ENCODE measurements at regions not wholly inside any gene's neighbourhood (a gene's known extent, or its start where the extent isn't known, plus 50 kb on each side); places are given as distances from the start of the nearest gene placed in this dataset.
A peak's percentile ranks its signal among the peaks of the same experiment; 100 is the strongest.

DNA sequence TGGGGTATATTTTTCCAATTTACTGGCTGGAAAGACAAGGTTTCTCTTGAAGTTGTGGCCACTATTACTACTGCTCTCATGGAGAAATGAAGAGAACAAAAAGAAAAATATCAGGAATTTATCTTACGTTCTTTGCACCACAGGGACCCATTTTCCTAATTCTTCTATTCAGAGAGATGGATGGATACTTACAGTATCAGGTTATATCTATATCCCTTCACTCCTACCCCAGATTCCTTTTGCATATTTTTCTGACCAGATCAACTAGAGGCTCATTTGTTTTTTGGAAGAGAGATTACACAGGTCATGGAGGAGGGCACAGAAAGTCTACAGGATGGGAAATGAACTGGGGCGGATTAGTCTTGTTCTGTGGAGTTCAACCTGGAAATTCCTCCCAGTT, 277.2 kb upstream of the VLDLR start:
- DNase-seq, result no peak
- Histone ChIP-seq H3K27ac (no peak overlapping the region), H3K9me3 (no peaks in the 10 kb centered on the region), H3K36me3 (ENCODE audit: insufficient read depth in 1 of 2, low read depth in 1 of 2) (no peaks in the 10 kb centered on the region), H3K27me3 (ENCODE audit: insufficient read depth in 3 of 3, low read length in 2 of 3) (no peaks in the 10 kb centered on the region), H3K4me3 (no peak overlapping the region), H3K4me1 (peaks cover 7% of the 10 kb centered on the region)
- ATAC-seq, result no peak
- intact Hi-C loops (cut with DNase I), result no loop called here
- WGBS, 3 donors, result 88 to 96% (median 95%) methylated on average over 2 of the region's 2 CpGs
- TF ChIP-seq, protein P1, sequence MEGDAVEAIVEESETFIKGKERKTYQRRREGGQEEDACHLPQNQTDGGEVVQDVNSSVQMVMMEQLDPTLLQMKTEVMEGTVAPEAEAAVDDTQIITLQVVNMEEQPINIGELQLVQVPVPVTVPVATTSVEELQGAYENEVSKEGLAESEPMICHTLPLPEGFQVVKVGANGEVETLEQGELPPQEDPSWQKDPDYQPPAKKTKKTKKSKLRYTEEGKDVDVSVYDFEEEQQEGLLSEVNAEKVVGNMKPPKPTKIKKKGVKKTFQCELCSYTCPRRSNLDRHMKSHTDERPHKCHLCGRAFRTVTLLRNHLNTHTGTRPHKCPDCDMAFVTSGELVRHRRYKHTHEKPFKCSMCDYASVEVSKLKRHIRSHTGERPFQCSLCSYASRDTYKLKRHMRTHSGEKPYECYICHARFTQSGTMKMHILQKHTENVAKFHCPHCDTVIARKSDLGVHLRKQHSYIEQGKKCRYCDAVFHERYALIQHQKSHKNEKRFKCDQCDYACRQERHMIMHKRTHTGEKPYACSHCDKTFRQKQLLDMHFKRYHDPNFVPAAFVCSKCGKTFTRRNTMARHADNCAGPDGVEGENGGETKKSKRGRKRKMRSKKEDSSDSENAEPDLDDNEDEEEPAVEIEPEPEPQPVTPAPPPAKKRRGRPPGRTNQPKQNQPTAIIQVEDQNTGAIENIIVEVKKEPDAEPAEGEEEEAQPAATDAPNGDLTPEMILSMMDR (IDR thresholded peaks at IDR 0.05), result no peak

DNA sequence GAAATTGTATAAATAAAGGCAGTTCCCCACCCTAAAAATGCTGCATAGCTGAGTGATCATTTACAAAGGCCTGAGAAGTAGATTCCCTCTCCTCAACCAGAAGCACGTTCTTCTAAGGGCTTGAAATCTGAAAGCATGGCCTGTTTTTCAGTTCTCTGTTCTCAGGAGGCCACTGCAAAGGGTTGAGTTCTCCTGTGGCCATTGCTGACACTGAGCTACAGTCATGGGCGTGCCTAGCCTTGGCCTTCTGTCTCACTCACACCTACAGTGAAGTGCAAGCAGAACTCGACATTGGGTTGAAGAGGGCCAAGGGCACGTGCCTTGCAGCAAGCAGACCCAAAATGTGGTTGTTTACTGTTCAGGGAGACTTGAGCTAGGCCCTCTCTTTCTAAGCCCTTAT, 276.6 kb upstream of the VLDLR start:
- Histone ChIP-seq H3K36me3 (ENCODE audit: insufficient read depth in 1 of 2, low read depth in 1 of 2) (no peaks in the 10 kb centered on the region), H3K4me1 (peaks cover 7% of the 10 kb centered on the region), H3K27me3 (ENCODE audit: insufficient read depth in 3 of 3, low read length in 2 of 3) (no peaks in the 10 kb centered on the region), H3K9me3 (no peaks in the 10 kb centered on the region), H3K27ac (no peak overlapping the region), H3K4me3 (no peak overlapping the region)
- TF ChIP-seq, protein P1 (IDR thresholded peaks at IDR 0.05), result no peak
- WGBS, 3 donors, result 89 to 95% (median 91%) methylated on average over 4 of the region's 4 CpGs
- intact Hi-C loops (cut with DNase I), result no loop called here
- DNase-seq (no peak), ATAC-seq (no peak)

DNA sequence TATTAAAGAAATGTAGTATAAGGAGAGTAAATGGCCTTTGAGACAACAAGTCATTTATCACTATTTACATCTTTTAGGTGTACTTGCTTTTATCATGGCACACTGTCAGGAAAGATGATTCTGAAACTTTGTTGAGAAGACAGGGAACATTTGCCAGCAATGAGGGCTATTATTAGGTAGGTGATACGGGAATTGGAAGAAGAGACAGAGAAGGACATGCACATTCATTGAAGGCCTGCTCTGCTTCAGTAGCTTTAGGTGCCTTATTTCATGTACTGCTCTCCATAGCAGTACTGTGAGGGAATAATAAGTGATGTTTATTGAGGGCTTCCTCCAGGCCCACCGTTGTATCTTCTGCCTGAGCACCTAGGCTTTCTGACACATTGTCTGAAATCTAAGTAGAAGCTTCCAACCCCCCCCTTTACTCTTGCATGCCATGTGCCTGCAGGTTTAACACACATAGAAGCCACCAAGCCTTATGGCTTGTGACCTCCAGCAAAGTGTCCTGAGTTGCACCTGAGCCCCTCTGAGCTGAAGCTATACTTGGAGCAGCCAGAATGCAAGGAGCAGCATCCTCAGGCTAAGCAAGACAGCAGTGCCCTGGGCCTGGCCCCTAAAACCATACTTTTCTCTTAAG, 275.2 kb upstream of the VLDLR start:
- 40 to 48% (median 42%) methylated on average over 2 of the region's 2 CpGs for WGBS, 3 donors
- no peaks in the 10 kb centered on the region for H3K27me3 ChIP-seq (ENCODE audit: insufficient read depth in 3 of 3, low read length in 2 of 3)
- ATAC-seq, result peak; percentile 74 to 92 (median 80)

DNA sequence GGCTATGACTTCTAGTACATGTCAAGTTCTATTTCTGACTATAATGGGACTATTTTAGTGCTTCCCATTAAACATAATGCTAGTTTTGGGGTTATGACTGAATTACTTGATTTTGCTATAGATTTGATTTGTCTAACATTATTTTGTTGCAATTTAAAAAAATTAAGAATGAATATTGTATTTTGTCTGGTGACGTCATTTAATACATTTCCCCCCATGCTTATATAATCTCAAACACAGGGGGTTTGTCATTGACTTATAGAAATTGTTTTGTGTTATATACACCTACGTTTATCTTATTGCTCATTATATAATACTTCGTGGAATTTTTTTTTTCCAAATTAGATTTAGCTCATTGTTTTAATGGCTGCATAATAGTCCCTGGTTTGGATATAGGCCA, 270.3 kb upstream of the VLDLR start:
- Histone ChIP-seq H3K36me3 (ENCODE audit: insufficient read depth in 1 of 2, low read depth in 1 of 2) (no peaks in the 10 kb centered on the region), H3K4me1 (peaks cover 7% of the 10 kb centered on the region), H3K27ac (no peak overlapping the region), H3K9me3 (no peaks in the 10 kb centered on the region), H3K27me3 (ENCODE audit: insufficient read depth in 3 of 3, low read length in 2 of 3) (no peaks in the 10 kb centered on the region), H3K4me3 (no peak overlapping the region)
- intact Hi-C loops (cut with DNase I), result no loop called here
- DNase-seq, result no peak
- TF ChIP-seq, protein P1 (IDR thresholded peaks at IDR 0.05), result no peak
- 91 to 94% (median 93%) methylated on average over 3 of the region's 3 CpGs for WGBS, 3 donors
- ATAC-seq, result no peak

More for the DNA sequence above, 275.2 kb upstream of the VLDLR start:
- H3K4me1 ChIP-seq, result peaks cover 7% of the 10 kb centered on the region
- no peaks in the 10 kb centered on the region for H3K36me3 ChIP-seq (ENCODE audit: insufficient read depth in 1 of 2, low read depth in 1 of 2)
- no peak overlapping the region for H3K4me3 ChIP-seq
- DNase-seq, result no peak
- H3K27ac ChIP-seq, result peak overlapping the region; percentile 39
- no peaks in the 10 kb centered on the region for H3K9me3 ChIP-seq
- TF ChIP-seq, protein P1 (IDR thresholded peaks at IDR 0.05), result no peak
- intact Hi-C loops (cut with DNase I), result no loop called here

DNA sequence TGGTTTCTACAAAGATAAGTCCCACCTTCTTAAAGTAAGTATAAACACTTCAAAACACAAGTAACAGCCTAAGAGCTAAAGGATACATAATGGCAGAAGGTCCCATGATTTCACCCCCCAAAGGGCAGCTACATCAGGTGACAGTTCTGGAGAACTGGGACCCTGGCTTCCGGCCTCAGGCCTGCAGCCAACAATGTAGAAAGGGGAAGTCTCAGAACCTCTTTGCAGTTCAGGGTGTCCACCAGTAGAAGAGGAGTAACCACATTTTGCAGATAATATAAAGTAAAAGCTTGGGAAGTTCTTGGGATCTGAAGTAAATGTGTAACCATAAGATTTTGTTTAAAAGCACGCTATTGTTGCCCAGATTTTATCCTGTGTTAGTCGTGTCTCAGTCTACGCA, 267.4 kb upstream of the VLDLR start:
- no peaks in the 10 kb centered on the region for H3K27me3 ChIP-seq (ENCODE audit: insufficient read depth in 3 of 3, low read length in 2 of 3)
- intact Hi-C loops (cut with DNase I), result no loop called here
- H3K27ac ChIP-seq, result no peak overlapping the region
- no peaks in the 10 kb centered on the region for H3K4me1 ChIP-seq
- H3K9me3 ChIP-seq, result no peaks in the 10 kb centered on the region
- WGBS, 3 donors, result 63 to 77% (median 66%) methylated on average over 4 of the region's 4 CpGs
- DNase-seq (no peak), ATAC-seq (no peak)
- no peak overlapping the region for H3K4me3 ChIP-seq
- TF ChIP-seq, protein P1 (IDR thresholded peaks at IDR 0.05), result no peak
- H3K36me3 ChIP-seq (ENCODE audit: insufficient read depth in 1 of 2, low read depth in 1 of 2), result no peaks in the 10 kb centered on the region
